Sigmoid colon (tissue), 6 donors: ENCODE measurements at regions not wholly inside any gene's neighbourhood (a gene's known extent, or its start where the extent isn't known, plus 50 kb on each side); places are given as distances from the start of the nearest gene placed in this dataset.

ENCODE experiments used
- DNase-seq: peaks from one replicate; pipeline ENCODE4 v3.0.0-alpha.2; 2019
- H3K27ac ChIP-seq, 4 donors: fragments of 200-600 bp; sonication (generic); one replicate each; pipeline ENCODE4 v1.5.1; 2016 to 2019; ENCODE audit warnings: mild to moderate bottlenecking in 1 of 4
- H3K27me3 ChIP-seq, 3 donors: fragments of 200-600 bp; sonication (generic); one replicate each; pipeline ENCODE4 v1.5.1; 2019; ENCODE audit warnings: mild to moderate bottlenecking in 1 of 3
- H3K36me3 ChIP-seq, 4 donors: fragments of 200-600 bp; sonication (generic); one replicate each; pipeline ENCODE4 v1.5.1; 2016 to 2019
- H3K4me1 ChIP-seq, 4 donors: fragments of 200-600 bp; sonication (generic); one replicate each; pipeline ENCODE4 v1.5.1; 2017 to 2019
- H3K4me3 ChIP-seq, 4 donors: fragments of 200-600 bp; sonication (generic); one replicate each; pipeline ENCODE4 v1.5.1; 2017 to 2019; ENCODE audit warnings: mild to moderate bottlenecking in 2 of 4, moderate library complexity in 1 of 4
- H3K9me3 ChIP-seq, 4 donors: fragments of 200-600 bp in 3 of 4; sonication (generic) in 3 of 4; one replicate each; pipeline versions ENCODE4 v1.5.1 to v1.6.1; 2013 to 2019
- CTCF ChIP-seq, 4 experiments: fragments of 450-650 bp in 3 of 4; fragments of 200-600 bp in 1 of 4; IDR thresholded peaks; one replicate each; pipeline ENCODE4 v1.5.1; 2016 to 2019; ENCODE audit warnings: antibody characterized with exemption in 4 of 4, mild to moderate bottlenecking in 3 of 4, moderate library complexity in 2 of 4
- EP300 ChIP-seq, 4 donors: sonication (generic); formaldehyde crosslinking; IDR thresholded peaks; one replicate each; pipeline ENCODE4 v1.6.1; 2017; ENCODE audit warnings: antibody characterized with exemption in 4 of 4
- POLR2A ChIP-seq, 2 donors: fragments of 450-650 bp; IDR thresholded peaks; one replicate each; pipeline ENCODE4 v1.6.1; 2016; ENCODE audit warnings: antibody characterized with exemption in 2 of 2, mild to moderate bottlenecking in 2 of 2, moderate library complexity in 2 of 2
- POLR2AphosphoS5 ChIP-seq, 4 donors: sonication (generic); formaldehyde crosslinking; IDR thresholded peaks; one replicate each; pipeline ENCODE4 v1.6.1; 2017; ENCODE audit warnings: antibody characterized with exemption in 4 of 4
- WGBS, 2 donors: extraction: QIAGEN DNeasy Blood & Tissue Kit; methylation state at CpG; one replicate each; pipeline ENCODE4 v1.1.7; 2013; 5-methylcytosine and 5-hydroxymethylcytosine counted together
- intact Hi-C: fragments of 100-400 bp; cut with DNase I; formaldehyde crosslinking; loops from one replicate; pipeline ENCODE4 v1.15.1; 2023
- donor health status: healthy with polysubstance abuse.
- donor health status: healthy.

- H3K27ac ChIP-seq: no peak overlapping the region
- intact Hi-C loops: no loop called here
- no peaks in the 10 kb centered on the region for H3K9me3 ChIP-seq
- no peak for TF ChIP-seq POLR2A (IDR thresholded peaks at IDR 0.05)
- TF ChIP-seq EP300 (IDR thresholded peaks at IDR 0.05): no peak
- TF ChIP-seq CTCF (IDR thresholded peaks at IDR 0.05): no peak
- TF ChIP-seq POLR2AphosphoS5 (IDR thresholded peaks at IDR 0.05): no peak
- no peaks in the 10 kb centered on the region for H3K27me3 ChIP-seq
- no peak for DNase-seq
- no peaks in the 10 kb centered on the region for H3K4me1 ChIP-seq
- no peak overlapping the region for H3K4me3 ChIP-seq
- no peaks in the 10 kb centered on the region for H3K36me3 ChIP-seq
These were observed 267.9 kb upstream of the BMP2 start for GRCh38 chr20:6499566-6499965.

GRCh38 chr20:6496874-6497273 lies 270.6 kb upstream of the BMP2 start:
- Histone ChIP-seq H3K9me3 (no peaks in the 10 kb centered on the region), H3K4me1 (no peaks in the 10 kb centered on the region), H3K27ac (no peak overlapping the region), H3K4me3 (no peak overlapping the region), H3K36me3 (no peaks in the 10 kb centered on the region), H3K27me3 (no peaks in the 10 kb centered on the region)
- DNase-seq: no peak
- no peak for TF ChIP-seq EP300 (IDR thresholded peaks at IDR 0.05)
- no peak for TF ChIP-seq CTCF (IDR thresholded peaks at IDR 0.05)
- TF ChIP-seq POLR2A (IDR thresholded peaks at IDR 0.05): no peak
- no peak for TF ChIP-seq POLR2AphosphoS5 (IDR thresholded peaks at IDR 0.05)
- intact Hi-C loops: no loop called here

GRCh38 chr20:6495907-6496306 lies 271.6 kb upstream of the BMP2 start:
- DNase-seq: no peak
- 18 to 64% methylated on average over 1 of the region's 1 CpG for WGBS, 2 donors
- no peak overlapping the region for H3K4me3 ChIP-seq
- no peak for TF ChIP-seq POLR2A (IDR thresholded peaks at IDR 0.05)
- intact Hi-C loops: no loop called here
- H3K27me3 ChIP-seq: no peaks in the 10 kb centered on the region
- H3K36me3 ChIP-seq: no peaks in the 10 kb centered on the region
- H3K27ac ChIP-seq: no peak overlapping the region
- no peaks in the 10 kb centered on the region for H3K9me3 ChIP-seq
- H3K4me1 ChIP-seq: no peaks in the 10 kb centered on the region

- Histone ChIP-seq H3K36me3 (no peaks in the 10 kb centered on the region), H3K9me3 (no peaks in the 10 kb centered on the region), H3K27ac (no peak overlapping the region), H3K27me3 (no peaks in the 10 kb centered on the region), H3K4me3 (no peak overlapping the region), H3K4me1 (no peaks in the 10 kb centered on the region)
- WGBS, 2 donors: 17 to 55% methylated on average over 8 of the region's 8 CpGs
- no peak for DNase-seq
- TF ChIP-seq POLR2A (IDR thresholded peaks at IDR 0.05) (no peak), CTCF (IDR thresholded peaks at IDR 0.05) (no peak), EP300 (IDR thresholded peaks at IDR 0.05) (no peak), POLR2AphosphoS5 (IDR thresholded peaks at IDR 0.05) (no peak)
- intact Hi-C loops: no loop called here
These were observed 275.0 kb upstream of the BMP2 start for GRCh38 chr20:6492271-6493055.

GRCh38 chr20:6490849-6491248 lies 276.6 kb upstream of the BMP2 start:
- H3K4me3 ChIP-seq: no peak overlapping the region
- no peak for DNase-seq
- WGBS, 2 donors: 40 to 68% methylated on average over 3 of the region's 3 CpGs
- intact Hi-C loops: no loop called here
- TF ChIP-seq POLR2AphosphoS5 (IDR thresholded peaks at IDR 0.05): no peak
- TF ChIP-seq CTCF (IDR thresholded peaks at IDR 0.05): no peak
- TF ChIP-seq EP300 (IDR thresholded peaks at IDR 0.05): no peak
- no peak for TF ChIP-seq POLR2A (IDR thresholded peaks at IDR 0.05)
- no peaks in the 10 kb centered on the region for H3K4me1 ChIP-seq
- no peaks in the 10 kb centered on the region for H3K36me3 ChIP-seq
- no peaks in the 10 kb centered on the region for H3K27me3 ChIP-seq
- no peak overlapping the region for H3K27ac ChIP-seq
- no peaks in the 10 kb centered on the region for H3K9me3 ChIP-seq
